ENCODE measurements at regions not wholly inside any gene's neighbourhood (a gene's known extent, or its start where the extent isn't known, plus 50 kb on each side); places are given as distances from the start of the nearest gene placed in this dataset.

- TF ChIP-seq CTCF (IDR thresholded peaks at IDR 0.05) (no peak), EP300 (IDR thresholded peaks at IDR 0.05) (no peak), POLR2AphosphoS5 (IDR thresholded peaks at IDR 0.05) (no peak), POLR2A (IDR thresholded peaks at IDR 0.05) (no peak)
Measured at GRCh38 chr6:19753826-19754225, 83.3 kb upstream of the ID4 start.
